ENCODE measurements at regions not wholly inside any gene's neighbourhood (a gene's known extent, or its start where the extent isn't known, plus 50 kb on each side); places are given as distances from the start of the nearest gene placed in this dataset.
A peak's percentile ranks its signal among the peaks of the same experiment; 100 is the strongest.

DNA sequence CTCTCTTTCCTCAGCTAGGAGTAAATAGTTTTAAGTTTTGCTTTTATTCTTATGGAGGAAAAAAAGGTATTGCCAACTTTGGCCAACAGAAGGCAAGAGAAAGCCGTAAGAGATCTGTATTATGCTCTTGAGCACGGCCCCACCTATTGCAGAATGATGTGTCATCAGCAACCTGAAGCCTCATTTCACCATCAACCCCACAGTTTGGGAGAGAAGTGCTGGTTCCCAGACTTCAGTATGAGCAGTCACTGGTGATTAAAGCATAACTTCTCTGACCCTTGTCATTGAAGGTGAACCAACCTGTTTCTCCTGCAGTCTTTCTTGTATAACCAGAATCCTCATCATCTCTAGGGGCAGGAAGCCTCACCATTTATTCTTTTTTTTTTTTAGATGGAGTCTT is 100.2 kb downstream of the SIPA1L2 start:
- Mint-ChIP-seq H3K27ac (no peak overlapping the region), H3K27me3 (ENCODE audit: insufficient read depth) (no peaks in the 10 kb centered on the region), H3K4me3 (no peak overlapping the region), H3K9me3 (no peaks in the 10 kb centered on the region), H3K4me1 (peaks cover 18% of the 10 kb centered on the region), H3K36me3 (ENCODE audit: low read depth) (peaks cover 8% of the 10 kb centered on the region)
- WGBS, 2 experiments (ENCODE audit: insufficient coverage in 1 of 2, insufficient read length in 1 of 2): 98 to 100% methylated on average over 2 of the region's 2 CpGs
- no peak for TF ChIP-seq CTCF (conservative IDR thresholded peaks at IDR 0.05)
- Histone ChIP-seq H3K27ac (ENCODE audit: low read depth, low read length) (no peak overlapping the region), H3K4me1 (ENCODE audit: control insufficient read depth, insufficient read depth, low read length) (no peaks in the 10 kb centered on the region), H3K27me3 (ENCODE audit: control insufficient read depth, insufficient read depth, low read length, poor library complexity, severe bottlenecking) (no peaks in the 10 kb centered on the region), H3K9me3 (ENCODE audit: control insufficient read depth, low read length) (no peaks in the 10 kb centered on the region), H3K4me3 (ENCODE audit: low read length) (no peak overlapping the region), H3K9ac (ENCODE audit: extremely low read depth, low read length, poor library complexity, severe bottlenecking) (no peak overlapping the region), H3K36me3 (ENCODE audit: control insufficient read depth, insufficient read depth, low read length) (peaks cover 28% of the 10 kb centered on the region)
- no peak for DNase-seq

- Histone ChIP-seq H3K4me3 (ENCODE audit: low read length) (no peak overlapping the region), H3K27ac (ENCODE audit: low read depth, low read length) (no peak overlapping the region), H3K9ac (ENCODE audit: extremely low read depth, low read length, poor library complexity, severe bottlenecking) (no peak overlapping the region), H3K9me3 (ENCODE audit: control insufficient read depth, low read length) (no peaks in the 10 kb centered on the region), H3K36me3 (ENCODE audit: control insufficient read depth, insufficient read depth, low read length) (peaks cover 28% of the 10 kb centered on the region), H3K4me1 (ENCODE audit: control insufficient read depth, insufficient read depth, low read length) (no peaks in the 10 kb centered on the region), H3K27me3 (ENCODE audit: control insufficient read depth, insufficient read depth, low read length, poor library complexity, severe bottlenecking) (no peaks in the 10 kb centered on the region)
- Mint-ChIP-seq H3K9me3 (no peaks in the 10 kb centered on the region), H3K27ac (peak overlapping the region; percentile 49), H3K27me3 (ENCODE audit: insufficient read depth) (no peaks in the 10 kb centered on the region), H3K4me1 (peaks cover 18% of the 10 kb centered on the region), H3K4me3 (no peak overlapping the region), H3K36me3 (ENCODE audit: low read depth) (peaks cover 8% of the 10 kb centered on the region)
- DNase-seq: no peak
- 95% methylated on average over 2 of the region's 2 CpGs; no CpG with 5 or more reads in 1 of the 2 experiments for WGBS, 2 experiments (ENCODE audit: insufficient coverage in 1 of 2, insufficient read length in 1 of 2)
- no peak for TF ChIP-seq CTCF (conservative IDR thresholded peaks at IDR 0.05)
Observed at GRCh38 chr1:232528472-232529089, 101.4 kb downstream of the SIPA1L2 start.

DNA sequence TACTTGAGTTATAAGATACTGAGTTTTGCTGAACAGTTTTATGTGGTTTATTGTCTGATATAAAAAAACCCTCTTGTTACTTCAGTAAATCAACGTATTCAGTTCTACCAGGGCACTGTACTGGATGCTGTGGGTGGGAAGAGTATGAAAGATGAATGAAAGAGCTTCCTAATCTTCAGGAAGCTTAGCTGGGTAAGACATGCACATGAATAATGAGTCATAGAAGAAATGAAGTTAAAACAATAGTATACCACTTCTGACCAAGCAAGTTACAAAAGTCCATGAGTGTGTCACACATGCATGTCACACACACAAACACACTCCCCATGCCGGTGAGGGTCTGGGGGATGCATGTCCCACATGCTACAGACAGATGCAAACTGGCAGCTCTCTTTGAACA is 105.9 kb downstream of the SIPA1L2 start:
- TF ChIP-seq CTCF (conservative IDR thresholded peaks at IDR 0.05): no peak
- Histone ChIP-seq H3K4me3 (ENCODE audit: low read length) (no peak overlapping the region), H3K36me3 (ENCODE audit: control insufficient read depth, insufficient read depth, low read length) (peaks cover 8% of the 10 kb centered on the region), H3K27me3 (ENCODE audit: control insufficient read depth, insufficient read depth, low read length, poor library complexity, severe bottlenecking) (no peaks in the 10 kb centered on the region), H3K4me1 (ENCODE audit: control insufficient read depth, insufficient read depth, low read length) (no peaks in the 10 kb centered on the region), H3K9ac (ENCODE audit: extremely low read depth, low read length, poor library complexity, severe bottlenecking) (no peak overlapping the region), H3K27ac (ENCODE audit: low read depth, low read length) (no peak overlapping the region), H3K9me3 (ENCODE audit: control insufficient read depth, low read length) (no peaks in the 10 kb centered on the region)
- no peaks in the 10 kb centered on the region for H3K36me3 Mint-ChIP-seq (ENCODE audit: low read depth)
- no peaks in the 10 kb centered on the region for H3K9me3 Mint-ChIP-seq
- WGBS, 2 experiments (ENCODE audit: insufficient coverage in 1 of 2, insufficient read length in 1 of 2): 97% methylated on average over 2 of the region's 2 CpGs; no CpG with 5 or more reads in 1 of the 2 experiments
- no peaks in the 10 kb centered on the region for H3K27me3 Mint-ChIP-seq (ENCODE audit: insufficient read depth)
- H3K4me1 Mint-ChIP-seq: peaks cover 34% of the 10 kb centered on the region
- no peak for DNase-seq
- H3K27ac Mint-ChIP-seq: no peak overlapping the region
- no peak overlapping the region for H3K4me3 Mint-ChIP-seq

Data from endodermal cell (in vitro differentiated cells).